HEK293 (cell line): ENCODE measurements at regions not wholly inside any gene's neighbourhood (a gene's known extent, or its start where the extent isn't known, plus 50 kb on each side); places are given as distances from the start of the nearest gene placed in this dataset.
A peak's percentile ranks its signal among the peaks of the same experiment; 100 is the strongest.

Experiments used
- CTCF ChIA-PET: fragments of 350-600 bp; formaldehyde crosslinking; extraction: SDS; loops from one replicate; lab custom pipeline; 2021; ENCODE audit warnings: antibody characterized with exemption; lab: Yijun Ruan, JAX
- POLR2A ChIA-PET: fragments of 300-600 bp; formaldehyde crosslinking; extraction: SDS; loops from one replicate; lab custom pipeline; 2020; ENCODE audit warnings: antibody characterized with exemption, inconsistent platforms; lab: Yijun Ruan, JAX
- H3K27ac ChIP-seq: fragments of 200-500 bp; sonication (Bioruptor generic); 2 replicates; pipeline ENCODE4 v1.5.1; 2014; ENCODE audit warnings: low read depth, low read length, control low read depth, inconsistent platforms; ENCODE audit errors: extremely low read depth
- H3K36me3 ChIP-seq, 2 experiments: fragments of 200-500 bp in 1 of 2; sonication (Bioruptor generic) in 1 of 2; 1 replicate in 1 of 2; 2 replicates in 1 of 2; pipeline ENCODE4 v1.5.1; 2014 to 2017; ENCODE audit warnings: inconsistent platforms in 2 of 2, low read length in 2 of 2; ENCODE audit not compliant: control insufficient read depth in 2 of 2, insufficient read depth in 1 of 2
- H3K4me1 ChIP-seq: fragments of 200-500 bp; sonication (Bioruptor generic); 2 replicates; pipeline ENCODE4 v1.5.1; 2014; ENCODE audit warnings: mild to moderate bottlenecking, low read length, inconsistent platforms; ENCODE audit not compliant: control insufficient read depth, insufficient read depth
- H3K4me3 ChIP-seq: 2 replicates; pipeline ENCODE4 v1.5.1; 2011; ENCODE audit warnings: low read depth, mild to moderate bottlenecking, control low read depth, low read length, moderate library complexity
- H3K9me3 ChIP-seq: fragments of 200-500 bp; sonication (Bioruptor generic); 2 replicates; pipeline ENCODE4 v1.5.1; 2014; ENCODE audit warnings: low read depth, low read length, inconsistent platforms; ENCODE audit not compliant: control insufficient read depth, insufficient read depth
- GLIS1 ChIP-seq: fragments of 450-650 bp; formaldehyde crosslinking; IDR thresholded peaks from 2 replicates; pipeline ENCODE4 v1.5.1; 2016; ENCODE audit warnings: missing biosample characterization, missing genetic modification characterization
- MEIS1 ChIP-seq: sonication (generic); formaldehyde crosslinking; IDR thresholded peaks from 2 replicates; pipeline ENCODE4 v1.8.1; 2022; ENCODE audit warnings: missing genetic modification reagents, mild to moderate bottlenecking, borderline replicate concordance
- OVOL3 ChIP-seq: fragments of 450-650 bp; formaldehyde crosslinking; IDR thresholded peaks from 2 replicates; pipeline ENCODE4 v1.5.1; 2016; ENCODE audit warnings: missing biosample characterization, missing genetic modification characterization
- SETDB1 ChIP-seq: IDR thresholded peaks from one replicate; pipeline ENCODE4 v1.6.1; 2017; ENCODE audit warnings: mild to moderate bottlenecking, low read length, moderate library complexity, mixed read lengths; ENCODE audit not compliant: insufficient read length
- SP3 ChIP-seq: fragments of 450-650 bp; formaldehyde crosslinking; IDR thresholded peaks from 2 replicates; pipeline ENCODE4 v1.5.1; 2016; ENCODE audit warnings: missing biosample characterization, missing genetic modification characterization
- TRIM28 ChIP-seq: IDR thresholded peaks from 2 replicates; pipeline ENCODE4 v1.6.1; 2011; ENCODE audit warnings: low read length, control low read depth, borderline replicate concordance
- ZBTB1 ChIP-seq: fragments of 450-650 bp; formaldehyde crosslinking; IDR thresholded peaks from 2 replicates; pipeline ENCODE4 v1.5.1; 2016; ENCODE audit warnings: missing biosample characterization, missing genetic modification characterization
- ZEB2 ChIP-seq: fragments of 450-650 bp; formaldehyde crosslinking; IDR thresholded peaks from 2 replicates; pipeline ENCODE4 v1.5.1; 2016; ENCODE audit warnings: missing biosample characterization, missing genetic modification characterization
- ZFHX2 ChIP-seq: fragments of 450-650 bp; formaldehyde crosslinking; conservative IDR thresholded peaks from 2 replicates; pipeline ENCODE4 v1.5.1; 2016; ENCODE audit warnings: missing biosample characterization, missing genetic modification characterization
- ZFP41 ChIP-seq: fragments of 450-650 bp; formaldehyde crosslinking; IDR thresholded peaks from 2 replicates; pipeline ENCODE4 v1.5.1; 2016; ENCODE audit warnings: missing biosample characterization, missing genetic modification characterization, borderline replicate concordance
- ZNF112 ChIP-seq: fragments of 450-650 bp; formaldehyde crosslinking; IDR thresholded peaks from 2 replicates; pipeline ENCODE4 v1.5.0; 2017; ENCODE audit warnings: missing biosample characterization, missing genetic modification characterization
- ZNF146 ChIP-seq: fragments of 450-650 bp; formaldehyde crosslinking; IDR thresholded peaks from 2 replicates; pipeline ENCODE4 v1.5.1; 2016; ENCODE audit warnings: missing biosample characterization, missing genetic modification characterization
- ZNF221 ChIP-seq: fragments of 450-650 bp; formaldehyde crosslinking; IDR thresholded peaks from 2 replicates; pipeline ENCODE4 v1.5.1; 2017; ENCODE audit warnings: missing biosample characterization, missing genetic modification characterization, borderline replicate concordance
- ZNF354C ChIP-seq: fragments of 450-650 bp; formaldehyde crosslinking; IDR thresholded peaks from 2 replicates; pipeline ENCODE4 v1.5.1; 2016; ENCODE audit warnings: missing biosample characterization, missing genetic modification characterization, low read depth, borderline replicate concordance
- ZNF391 ChIP-seq: fragments of 450-650 bp; formaldehyde crosslinking; IDR thresholded peaks from 2 replicates; pipeline ENCODE4 v1.5.1; 2016; ENCODE audit warnings: low read depth, missing biosample characterization, missing genetic modification characterization, borderline replicate concordance
- ZNF416 ChIP-seq: fragments of 450-650 bp; formaldehyde crosslinking; IDR thresholded peaks from 2 replicates; pipeline ENCODE4 v1.5.1; 2016; ENCODE audit warnings: missing biosample characterization, missing genetic modification characterization
- ZNF433 ChIP-seq: fragments of 450-650 bp; formaldehyde crosslinking; IDR thresholded peaks from 2 replicates; pipeline ENCODE4 v1.5.1; 2016; ENCODE audit warnings: missing biosample characterization, missing genetic modification characterization, low read depth
- ZNF473 ChIP-seq: fragments of 450-650 bp; formaldehyde crosslinking; IDR thresholded peaks from 2 replicates; pipeline ENCODE4 v1.5.1; 2017; ENCODE audit warnings: missing biosample characterization, missing genetic modification characterization
- ZNF529 ChIP-seq: fragments of 450-650 bp; formaldehyde crosslinking; IDR thresholded peaks from 2 replicates; pipeline ENCODE4 v1.5.1; 2017; ENCODE audit warnings: missing genetic modification characterization, missing biosample characterization; ENCODE audit not compliant: insufficient replicate concordance
- ZNF548 ChIP-seq: fragments of 450-650 bp; formaldehyde crosslinking; IDR thresholded peaks from 2 replicates; pipeline ENCODE4 v1.5.1; 2016; ENCODE audit warnings: missing biosample characterization, missing genetic modification characterization
- ZNF623 ChIP-seq: fragments of 450-650 bp; formaldehyde crosslinking; IDR thresholded peaks from 2 replicates; pipeline ENCODE4 v1.5.1; 2016; ENCODE audit warnings: missing biosample characterization, missing genetic modification characterization
- ZNF660 ChIP-seq: fragments of 450-650 bp; IDR thresholded peaks from 2 replicates; pipeline ENCODE4 v1.5.1; 2018; ENCODE audit warnings: missing biosample characterization, mild to moderate bottlenecking, missing genetic modification characterization
- ZNF776 ChIP-seq: fragments of 450-650 bp; formaldehyde crosslinking; IDR thresholded peaks from 2 replicates; pipeline ENCODE4 v1.5.0; 2017; ENCODE audit warnings: missing biosample characterization, missing genetic modification characterization, borderline replicate concordance
- ZNF792 ChIP-seq: fragments of 450-650 bp; formaldehyde crosslinking; IDR thresholded peaks from 2 replicates; pipeline ENCODE4 v1.5.1; 2016; ENCODE audit warnings: missing biosample characterization, missing genetic modification characterization
- TF ChIP-seq, protein P1 (sequence below): fragments of 450-650 bp; formaldehyde crosslinking; IDR thresholded peaks from 2 replicates; pipeline ENCODE4 v1.5.1; 2016; ENCODE audit warnings: missing biosample characterization, missing genetic modification characterization
- TF ChIP-seq, protein P2 (sequence below): fragments of 450-650 bp; formaldehyde crosslinking; IDR thresholded peaks from 2 replicates; pipeline ENCODE4 v1.5.1; 2016; ENCODE audit warnings: missing biosample characterization, missing genetic modification characterization
- TF ChIP-seq, protein P3 (sequence below): fragments of 450-650 bp; formaldehyde crosslinking; IDR thresholded peaks from 2 replicates; pipeline ENCODE4 v1.5.1; 2016; ENCODE audit warnings: missing biosample characterization, missing genetic modification characterization
- TF ChIP-seq, protein P4 (sequence below): fragments of 450-650 bp; formaldehyde crosslinking; IDR thresholded peaks from 2 replicates; pipeline ENCODE4 v1.5.1; 2016; ENCODE audit warnings: missing biosample characterization, missing genetic modification characterization

DNA sequence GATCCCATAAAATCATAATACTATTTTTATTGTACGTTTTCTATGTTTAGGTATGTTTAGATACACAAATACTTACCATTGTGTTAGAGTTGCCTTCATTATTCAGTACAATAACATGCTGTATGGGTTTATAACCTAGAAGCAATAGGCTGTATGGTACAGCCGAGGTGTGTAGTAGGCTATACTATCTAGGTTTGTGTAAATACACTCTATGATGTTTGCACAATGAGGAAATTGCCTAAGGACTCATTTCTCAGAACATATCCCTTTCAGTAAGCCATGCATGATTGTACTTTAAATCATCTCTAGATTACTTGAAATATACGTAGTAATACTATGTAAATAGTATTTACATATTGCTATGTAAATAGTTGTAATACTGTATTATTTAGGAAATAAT, 156.7 kb downstream of the CDCA7 start:
- CTCF ChIA-PET: interaction anchor here (0.9 kb wide), 1 partner anchor 62 kb away, joined by 3 read pairs; no protein-coding TSS in a partner anchor
- H3K4me1 ChIP-seq: no peaks in the 10 kb centered on the region
- no peak for TF ChIP-seq ZNF221 (tag by site-specific recombination)
- TF ChIP-seq ZNF529: no peak
- no peak for TF ChIP-seq ZFP41 (tag by site-specific recombination)
- TF ChIP-seq ZFHX2 (tag by site-specific recombination): no peak
- TF ChIP-seq ZNF792 (tag by site-specific recombination): no peak
- TF ChIP-seq ZNF416 (tag by site-specific recombination): no peak
- TF ChIP-seq ZEB2 (tag by site-specific recombination): no peak
- no peak for TF ChIP-seq SP3 (tag by site-specific recombination)
- TF ChIP-seq ZNF660 (tag by site-specific recombination): no peak
- no peak for TF ChIP-seq ZNF548 (tag by site-specific recombination)
- no peak for TF ChIP-seq ZNF391
- no peak for TF ChIP-seq MEIS1 (CRISPR knock-in tag)
- TF ChIP-seq ZNF433 (tag by site-specific recombination): no peak
- no peak for TF ChIP-seq ZBTB1 (tag by site-specific recombination)
- TF ChIP-seq ZNF473 (tag by site-specific recombination): no peak
- TF ChIP-seq, protein P1, sequence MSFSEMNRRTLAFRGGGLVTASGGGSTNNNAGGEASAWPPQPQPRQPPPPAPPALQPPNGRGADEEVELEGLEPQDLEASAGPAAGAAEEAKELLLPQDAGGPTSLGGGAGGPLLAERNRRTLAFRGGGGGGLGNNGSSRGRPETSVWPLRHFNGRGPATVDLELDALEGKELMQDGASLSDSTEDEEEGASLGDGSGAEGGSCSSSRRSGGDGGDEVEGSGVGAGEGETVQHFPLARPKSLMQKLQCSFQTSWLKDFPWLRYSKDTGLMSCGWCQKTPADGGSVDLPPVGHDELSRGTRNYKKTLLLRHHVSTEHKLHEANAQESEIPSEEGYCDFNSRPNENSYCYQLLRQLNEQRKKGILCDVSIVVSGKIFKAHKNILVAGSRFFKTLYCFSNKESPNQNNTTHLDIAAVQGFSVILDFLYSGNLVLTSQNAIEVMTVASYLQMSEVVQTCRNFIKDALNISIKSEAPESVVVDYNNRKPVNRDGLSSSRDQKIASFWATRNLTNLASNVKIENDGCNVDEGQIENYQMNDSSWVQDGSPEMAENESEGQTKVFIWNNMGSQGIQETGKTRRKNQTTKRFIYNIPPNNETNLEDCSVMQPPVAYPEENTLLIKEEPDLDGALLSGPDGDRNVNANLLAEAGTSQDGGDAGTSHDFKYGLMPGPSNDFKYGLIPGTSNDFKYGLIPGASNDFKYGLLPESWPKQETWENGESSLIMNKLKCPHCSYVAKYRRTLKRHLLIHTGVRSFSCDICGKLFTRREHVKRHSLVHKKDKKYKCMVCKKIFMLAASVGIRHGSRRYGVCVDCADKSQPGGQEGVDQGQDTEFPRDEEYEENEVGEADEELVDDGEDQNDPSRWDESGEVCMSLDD (tag by site-specific recombination): no peak
- no peak for TF ChIP-seq ZNF354C (tag by site-specific recombination)
- TF ChIP-seq ZNF776 (tag by site-specific recombination): no peak
- TF ChIP-seq, protein P2, sequence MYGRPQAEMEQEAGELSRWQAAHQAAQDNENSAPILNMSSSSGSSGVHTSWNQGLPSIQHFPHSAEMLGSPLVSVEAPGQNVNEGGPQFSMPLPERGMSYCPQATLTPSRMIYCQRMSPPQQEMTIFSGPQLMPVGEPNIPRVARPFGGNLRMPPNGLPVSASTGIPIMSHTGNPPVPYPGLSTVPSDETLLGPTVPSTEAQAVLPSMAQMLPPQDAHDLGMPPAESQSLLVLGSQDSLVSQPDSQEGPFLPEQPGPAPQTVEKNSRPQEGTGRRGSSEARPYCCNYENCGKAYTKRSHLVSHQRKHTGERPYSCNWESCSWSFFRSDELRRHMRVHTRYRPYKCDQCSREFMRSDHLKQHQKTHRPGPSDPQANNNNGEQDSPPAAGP (tag by site-specific recombination): no peak

DNA sequence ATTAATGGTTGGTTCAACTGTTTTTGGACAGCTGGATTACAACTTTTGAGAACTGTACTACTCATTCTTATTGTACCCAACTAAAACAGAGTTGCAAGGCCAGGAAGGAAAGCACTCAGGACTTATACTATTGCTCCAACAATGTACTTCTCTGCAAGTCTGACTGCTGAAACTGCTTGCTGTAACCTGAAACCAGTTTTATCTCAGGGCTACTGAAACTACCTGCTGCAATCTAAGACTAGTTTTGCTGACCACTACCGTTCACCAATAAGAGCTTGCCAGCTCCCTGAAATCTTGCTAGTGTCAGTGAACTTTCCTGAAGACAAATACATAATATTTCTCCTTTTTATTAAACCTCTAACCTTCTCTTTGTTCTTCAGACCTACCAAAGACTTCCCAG, 157.3 kb downstream of the CDCA7 start:
- Histone ChIP-seq H3K9me3 (no peaks in the 10 kb centered on the region), H3K4me3 (no peak overlapping the region), H3K4me1 (no peaks in the 10 kb centered on the region), H3K36me3 (no peaks in the 10 kb centered on the region), H3K27ac (no peak overlapping the region)
- ChIA-PET CTCF (no interaction called here), POLR2A (no interaction called here)
- TF ChIP-seq, protein P3, sequence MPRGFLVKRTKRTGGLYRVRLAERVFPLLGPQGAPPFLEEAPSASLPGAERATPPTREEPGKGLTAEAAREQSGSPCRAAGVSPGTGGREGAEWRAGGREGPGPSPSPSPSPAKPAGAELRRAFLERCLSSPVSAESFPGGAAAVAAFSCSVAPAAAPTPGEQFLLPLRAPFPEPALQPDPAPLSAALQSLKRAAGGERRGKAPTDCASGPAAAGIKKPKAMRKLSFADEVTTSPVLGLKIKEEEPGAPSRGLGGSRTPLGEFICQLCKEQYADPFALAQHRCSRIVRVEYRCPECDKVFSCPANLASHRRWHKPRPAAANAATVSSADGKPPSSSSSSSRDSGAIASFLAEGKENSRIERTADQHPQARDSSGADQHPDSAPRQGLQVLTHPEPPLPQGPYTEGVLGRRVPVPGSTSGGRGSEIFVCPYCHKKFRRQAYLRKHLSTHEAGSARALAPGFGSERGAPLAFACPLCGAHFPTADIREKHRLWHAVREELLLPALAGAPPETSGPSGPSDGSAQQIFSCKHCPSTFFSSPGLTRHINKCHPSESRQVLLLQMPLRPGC: no peak
- TF ChIP-seq, protein P4, sequence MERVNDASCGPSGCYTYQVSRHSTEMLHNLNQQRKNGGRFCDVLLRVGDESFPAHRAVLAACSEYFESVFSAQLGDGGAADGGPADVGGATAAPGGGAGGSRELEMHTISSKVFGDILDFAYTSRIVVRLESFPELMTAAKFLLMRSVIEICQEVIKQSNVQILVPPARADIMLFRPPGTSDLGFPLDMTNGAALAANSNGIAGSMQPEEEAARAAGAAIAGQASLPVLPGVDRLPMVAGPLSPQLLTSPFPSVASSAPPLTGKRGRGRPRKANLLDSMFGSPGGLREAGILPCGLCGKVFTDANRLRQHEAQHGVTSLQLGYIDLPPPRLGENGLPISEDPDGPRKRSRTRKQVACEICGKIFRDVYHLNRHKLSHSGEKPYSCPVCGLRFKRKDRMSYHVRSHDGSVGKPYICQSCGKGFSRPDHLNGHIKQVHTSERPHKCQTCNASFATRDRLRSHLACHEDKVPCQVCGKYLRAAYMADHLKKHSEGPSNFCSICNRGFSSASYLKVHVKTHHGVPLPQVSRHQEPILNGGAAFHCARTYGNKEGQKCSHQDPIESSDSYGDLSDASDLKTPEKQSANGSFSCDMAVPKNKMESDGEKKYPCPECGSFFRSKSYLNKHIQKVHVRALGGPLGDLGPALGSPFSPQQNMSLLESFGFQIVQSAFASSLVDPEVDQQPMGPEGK: no peak
- TF ChIP-seq ZNF112 (tag by site-specific recombination) (no peak), GLIS1 (tag by site-specific recombination) (no peak), TRIM28 (peak; percentile 96), ZNF623 (tag by site-specific recombination) (no peak), SETDB1 (peak; percentile 95), OVOL3 (tag by site-specific recombination) (no peak), ZNF146 (no peak)

More for the DNA sequence above, 156.7 kb downstream of the CDCA7 start:
- POLR2A ChIA-PET: no interaction called here
- Histone ChIP-seq H3K36me3 (no peaks in the 10 kb centered on the region), H3K27ac (no peak overlapping the region), H3K9me3 (no peaks in the 10 kb centered on the region), H3K4me3 (no peak overlapping the region)
